Activated CD4-positive, alpha-beta T cell treated with anti-CD3 and anti-CD28 coated beads, Interleukin-2, amount 50 U/mL, for 1 hour (primary cell): ENCODE measurements at regions not wholly inside any gene's neighbourhood (a gene's known extent, or its start where the extent isn't known, plus 50 kb on each side); places are given as distances from the start of the nearest gene placed in this dataset.
"Not testable (repeated sequence)": the region's sequence is repeated elsewhere in the genome, so short reads cannot be mapped to it uniquely, and the experiment has no call there.

Experiments
- DNase-seq: peaks from one replicate; pipeline ENCODE4 v3.0.0-alpha.2; 2020

DNA sequence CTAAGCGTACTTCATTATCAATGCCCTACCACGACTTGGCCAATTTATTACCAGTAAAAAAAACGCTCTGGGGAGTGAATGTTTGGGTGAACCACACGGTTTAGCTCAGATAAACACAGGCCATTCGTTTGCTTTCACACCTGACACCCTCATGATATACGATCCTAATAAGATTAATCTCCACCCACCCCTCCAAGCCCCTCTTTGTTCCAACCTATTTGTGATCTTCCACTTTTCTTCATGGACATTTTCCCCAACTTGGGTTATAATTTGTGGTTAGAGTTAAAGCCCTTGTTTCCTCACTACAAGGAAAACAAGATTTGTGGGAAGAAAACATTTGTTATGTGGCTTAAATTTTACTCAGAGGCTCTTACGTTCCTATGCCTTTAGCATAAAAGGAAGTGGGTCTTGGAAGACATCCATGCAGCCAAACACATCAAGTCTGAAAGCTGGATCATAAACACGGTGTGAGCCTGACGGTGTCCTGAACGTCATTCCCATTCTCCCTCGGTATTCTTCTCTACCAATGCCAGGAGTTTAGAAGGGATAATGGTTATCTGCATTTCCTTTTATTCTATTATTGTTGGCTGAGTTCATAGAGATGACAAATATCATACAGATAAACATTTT is 518.9 kb downstream of the NR2F2 start:
- no peak for DNase-seq

DNA sequence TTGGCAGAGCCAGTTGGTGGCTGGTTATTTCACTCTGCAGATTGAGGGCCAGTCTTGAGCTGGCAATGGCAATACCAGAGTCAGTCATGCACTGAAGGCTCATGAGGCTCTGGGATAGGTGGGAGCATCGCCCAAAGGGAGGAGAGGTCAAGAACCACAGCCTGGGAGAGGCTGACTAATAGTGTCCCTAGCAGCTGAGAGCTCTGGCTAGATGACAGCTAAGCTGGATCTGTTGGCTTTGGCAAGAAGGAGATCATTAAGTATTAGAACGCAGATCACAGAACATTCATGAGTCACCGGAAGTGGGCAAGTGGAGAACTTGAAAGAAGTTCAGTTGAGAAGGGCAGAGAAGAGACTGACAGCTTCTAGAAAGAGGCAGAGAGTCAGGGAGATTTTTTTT is 521.1 kb downstream of the NR2F2 start:
- no peak for DNase-seq

DNA sequence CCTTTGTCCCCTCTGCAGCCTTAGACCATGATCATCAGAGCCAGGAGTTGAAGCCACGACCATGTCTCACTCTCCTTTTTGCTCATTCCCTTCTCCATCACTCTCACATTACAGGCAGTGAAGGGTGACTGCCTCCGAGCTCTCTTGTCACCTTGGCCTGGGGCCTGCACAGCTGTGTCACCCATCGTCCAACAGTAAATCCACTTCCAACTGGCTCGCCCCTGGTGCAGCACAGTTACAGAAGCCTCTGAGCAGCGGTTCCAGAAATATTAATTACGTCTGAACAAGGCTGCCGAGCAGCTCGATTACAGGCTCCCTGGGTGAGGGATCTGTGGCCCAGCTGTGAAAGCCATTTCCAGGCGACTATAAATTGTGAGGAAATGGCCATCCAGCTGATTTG is 528.2 kb downstream of the NR2F2 start:
- no peak for DNase-seq

DNA sequence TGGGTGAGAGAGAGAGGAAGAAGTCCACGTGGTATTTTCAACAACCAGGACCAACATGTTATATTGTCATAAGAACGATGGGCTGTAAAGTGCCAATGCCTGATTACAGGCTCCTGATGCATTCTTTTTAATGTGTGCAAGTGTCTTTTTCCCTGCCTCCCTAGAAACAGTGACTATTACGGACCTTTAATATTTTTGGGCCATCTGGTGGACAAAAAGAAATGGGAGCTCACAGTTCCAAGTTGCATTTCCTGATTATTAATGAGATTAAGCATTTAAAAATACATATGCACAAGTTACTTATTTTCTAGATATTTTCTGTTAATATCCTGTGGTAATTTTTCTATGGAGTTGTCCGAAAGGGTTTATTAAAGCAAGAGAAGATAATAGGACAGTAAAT is 530.2 kb downstream of the NR2F2 start:
- no peak for DNase-seq

DNA sequence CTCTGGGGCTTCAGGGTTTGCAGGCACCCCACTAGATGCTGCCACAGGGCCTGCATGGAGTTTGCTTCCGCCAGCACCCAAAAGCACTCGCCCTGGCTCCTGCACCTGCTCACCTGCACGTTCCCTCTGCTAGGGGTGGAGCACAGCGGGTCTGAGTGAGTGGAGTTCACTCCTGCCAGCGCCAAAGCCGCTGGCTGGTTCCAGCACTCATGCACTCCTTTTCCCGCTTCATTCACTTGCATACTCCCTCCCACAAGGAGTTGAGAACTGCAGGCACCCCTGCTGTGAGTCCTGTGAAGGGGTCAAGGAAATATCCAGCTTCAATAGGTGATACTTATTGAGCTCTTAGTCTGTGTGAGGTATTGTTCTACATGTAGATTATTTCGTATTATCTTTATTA is 537.5 kb downstream of the NR2F2 start:
- no peak for DNase-seq

DNA sequence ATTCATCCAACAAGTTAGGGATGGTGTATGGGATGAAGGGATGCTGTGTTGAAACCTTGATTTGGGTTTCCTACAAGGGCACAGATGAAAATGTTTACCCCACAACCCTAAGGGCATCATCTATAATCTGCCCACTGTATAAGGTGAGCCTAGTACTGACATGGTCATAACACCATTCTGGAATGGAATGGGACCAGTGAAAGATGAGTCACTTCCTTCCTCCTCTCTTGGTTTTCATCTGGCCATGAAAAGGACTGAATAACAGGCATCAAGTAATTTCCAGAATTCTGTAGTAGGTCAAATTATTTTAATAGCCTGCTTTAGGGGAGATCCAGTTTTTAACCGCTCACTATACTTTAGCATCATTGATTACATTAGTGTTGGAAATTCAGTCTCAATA is 538.6 kb downstream of the NR2F2 start:
- DNase-seq = no peak

DNA sequence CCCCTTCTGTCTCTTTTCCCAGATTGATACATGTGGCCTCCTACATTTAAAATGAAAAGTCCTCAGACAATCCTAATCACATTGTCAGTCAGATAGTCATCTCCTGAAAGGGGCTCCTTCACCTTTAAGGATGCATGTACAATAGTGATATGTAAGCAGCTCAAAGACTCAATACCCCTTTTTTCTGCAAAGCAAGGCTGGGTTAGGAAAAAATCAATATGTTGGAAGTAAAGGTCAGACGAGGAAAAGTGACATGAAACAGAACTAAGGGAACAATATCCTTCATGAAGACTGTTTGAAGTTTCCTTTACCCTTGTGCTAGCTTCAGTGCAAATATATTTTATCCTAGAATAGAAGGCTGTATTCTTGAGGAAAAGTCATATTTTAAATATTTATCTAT is 539.3 kb downstream of the NR2F2 start:
- DNase-seq = no peak

DNA sequence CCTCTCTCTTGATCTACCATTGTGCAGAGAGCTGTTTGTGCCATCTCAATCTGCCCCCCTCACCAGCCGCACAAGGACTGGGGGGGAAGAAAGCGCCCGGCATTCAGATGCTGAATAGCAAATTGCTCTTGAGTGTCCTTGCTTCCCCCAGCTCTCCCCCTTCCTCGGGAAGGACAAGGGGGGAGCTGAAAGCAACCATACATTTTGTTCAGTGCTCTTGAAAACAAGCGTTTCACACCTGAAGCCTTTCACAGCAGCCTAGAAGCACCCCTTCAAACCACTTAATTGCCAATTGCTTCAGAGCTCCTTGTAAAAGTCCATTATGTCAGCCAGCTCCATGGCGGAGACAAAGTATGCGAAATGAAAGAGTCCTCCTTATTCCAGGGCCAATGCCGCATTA is 540.1 kb downstream of the NR2F2 start:
- DNase-seq = no peak

DNA sequence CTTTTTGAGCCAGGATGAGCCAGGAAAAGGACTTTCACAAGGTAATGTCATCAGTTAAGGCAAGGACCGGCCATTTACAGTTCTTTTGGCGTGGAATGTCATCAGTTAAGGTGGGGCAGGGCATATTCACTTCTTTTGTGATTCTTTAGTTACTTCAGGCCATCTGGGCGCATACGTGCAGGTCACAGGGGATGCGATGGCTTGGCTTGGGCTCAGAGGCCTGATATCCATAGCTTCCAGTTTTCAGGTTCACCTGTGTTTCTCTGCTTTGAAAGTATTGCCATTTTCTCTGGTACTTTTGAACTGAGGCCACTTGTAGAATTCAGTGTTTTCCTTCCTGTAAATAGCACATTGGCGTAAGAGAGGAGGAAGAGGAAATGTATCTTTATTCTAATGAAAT is 546.9 kb downstream of the NR2F2 start:
- not testable (repeated sequence) for DNase-seq

DNA sequence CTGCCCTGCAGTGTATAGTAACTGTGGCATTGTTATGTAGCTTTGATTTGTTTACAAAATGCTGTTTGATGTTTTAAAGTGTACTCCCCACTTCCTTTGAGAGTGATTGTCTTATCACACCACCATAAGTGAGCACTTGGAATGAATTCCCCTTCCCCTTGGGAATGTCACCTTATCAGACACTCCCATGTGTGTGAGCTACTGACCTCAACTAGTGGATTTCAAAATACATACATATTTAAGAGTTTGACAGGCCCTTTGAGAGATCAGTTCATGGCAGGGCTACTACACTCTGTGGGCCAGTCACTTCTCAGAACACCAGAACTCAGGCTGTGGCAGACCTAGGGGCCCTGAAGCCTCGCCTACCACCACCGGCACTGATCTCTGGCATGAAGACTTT is 547.6 kb downstream of the NR2F2 start:
- DNase-seq = no peak

DNA sequence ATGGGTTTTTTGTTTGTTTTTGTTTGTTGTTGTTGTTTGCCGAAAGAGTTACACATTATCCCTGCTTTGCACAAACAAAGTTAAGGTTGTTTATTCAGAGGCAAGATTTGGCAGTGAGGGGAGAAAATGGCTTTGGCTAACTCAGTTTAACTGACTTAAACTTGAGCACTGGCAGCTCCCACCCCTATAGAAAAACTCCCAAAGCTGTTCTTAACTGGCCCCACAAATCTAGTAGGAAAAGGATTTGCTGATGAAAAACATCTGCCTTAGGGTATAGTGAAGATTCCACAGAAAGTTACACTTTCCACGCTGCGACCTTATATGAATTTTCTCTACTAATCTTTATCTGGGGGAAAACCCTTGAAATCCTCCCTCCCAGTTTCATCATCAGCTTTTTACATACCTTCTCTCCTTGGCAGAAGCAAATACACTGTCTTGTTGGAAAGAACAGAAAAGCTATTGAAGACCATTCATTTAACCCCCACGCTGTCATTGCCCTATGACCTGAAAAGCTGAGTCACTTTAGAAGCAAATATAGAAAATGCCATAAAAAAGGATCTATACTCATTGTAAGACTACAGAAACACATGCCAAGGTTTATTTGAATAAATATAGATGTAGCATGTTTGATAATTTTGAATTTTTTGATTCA is 551.7 kb downstream of the NR2F2 start:
- DNase-seq = no peak

DNA sequence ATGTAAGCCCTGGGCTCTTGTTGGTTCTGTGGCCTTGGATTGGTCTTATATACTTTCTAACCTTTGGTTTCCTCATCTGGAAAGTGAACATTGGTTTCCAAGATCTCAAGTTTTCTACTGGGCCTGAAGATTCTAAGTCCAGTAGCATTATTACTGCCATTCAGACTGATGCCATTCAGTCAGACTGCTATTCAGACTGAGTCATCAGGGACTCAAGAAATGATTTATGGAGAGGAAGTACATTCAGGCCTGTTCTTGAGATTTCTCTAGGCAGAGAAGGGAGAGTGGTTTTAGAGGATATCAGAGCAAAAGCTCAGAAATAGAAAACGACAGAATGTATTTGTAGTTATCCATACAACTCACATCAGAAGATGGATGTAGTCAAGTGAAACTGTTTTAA is 557.2 kb downstream of the NR2F2 start:
- DNase-seq = no peak

DNA sequence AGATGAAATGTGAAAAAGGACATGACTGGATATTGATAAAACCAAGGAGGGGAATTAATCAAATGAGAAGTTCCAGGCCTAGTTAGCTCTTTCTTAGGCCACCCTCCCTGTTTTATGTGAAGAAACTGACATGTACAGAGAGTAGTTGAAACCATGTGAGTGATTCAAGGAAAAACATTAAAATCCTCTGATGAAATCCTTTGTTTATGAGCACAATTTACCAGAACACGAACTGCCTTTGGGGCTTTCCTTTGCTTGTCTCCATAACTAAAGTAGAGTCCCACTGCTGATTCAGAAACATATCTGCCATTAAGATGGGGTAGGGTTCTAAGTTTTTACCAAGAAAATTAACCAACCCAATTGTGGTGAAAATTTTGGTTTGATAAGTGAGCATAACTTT is 558.3 kb downstream of the NR2F2 start:
- no peak for DNase-seq

DNA sequence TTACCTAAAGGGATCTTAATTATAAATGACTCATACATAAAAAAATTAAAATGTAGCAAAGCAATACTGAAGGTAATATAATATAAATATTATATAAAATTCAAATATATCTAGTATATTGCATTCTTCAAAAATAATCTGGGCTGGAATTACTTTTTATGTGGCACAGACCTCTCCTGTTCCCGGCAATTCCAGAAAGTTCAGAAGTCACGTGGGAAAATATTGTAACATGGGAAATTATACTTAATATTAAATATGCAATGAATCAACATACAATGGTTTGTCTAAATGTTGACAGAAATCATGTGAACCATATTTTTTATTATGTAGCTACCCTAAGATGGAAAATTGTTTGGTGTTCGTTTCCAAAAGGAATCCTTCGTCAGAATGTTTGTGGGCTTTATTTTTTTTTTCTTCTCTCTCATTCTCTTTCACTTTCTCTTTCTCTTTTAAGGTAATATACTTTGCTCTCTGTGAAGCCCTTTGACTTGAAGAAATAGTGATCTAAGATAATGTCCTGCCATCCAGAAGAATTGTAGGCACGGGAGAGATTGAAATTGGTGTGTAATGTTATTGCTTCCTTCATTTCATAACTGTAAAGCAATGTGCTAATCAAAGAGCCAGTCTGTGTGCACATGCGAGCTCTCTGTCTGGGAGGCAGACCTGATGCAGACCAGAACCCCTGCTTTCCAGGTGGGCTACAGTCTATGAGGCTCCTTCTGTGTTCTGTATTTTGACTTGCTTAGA is 559.4 kb downstream of the NR2F2 start:
- no peak for DNase-seq

DNA sequence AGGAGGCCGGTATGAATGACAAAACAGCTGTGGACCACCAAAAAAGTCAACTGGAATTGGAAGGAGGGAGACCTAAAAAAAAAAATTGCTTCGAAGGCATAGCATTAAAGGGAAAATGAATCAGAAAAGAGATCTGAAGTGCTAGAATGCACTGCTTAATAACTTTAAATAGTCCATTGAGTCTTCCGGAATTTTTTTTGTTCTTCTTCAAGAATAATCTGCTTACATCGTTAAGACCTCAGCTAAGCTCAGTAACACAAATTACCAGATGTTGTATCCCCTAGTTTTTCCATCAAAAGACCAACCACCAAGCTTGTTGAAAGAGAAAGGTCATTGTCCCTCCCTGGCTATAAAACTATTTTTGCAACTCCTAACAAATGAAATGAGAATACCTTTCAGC is 560.5 kb downstream of the NR2F2 start:
- DNase-seq = no peak

DNA sequence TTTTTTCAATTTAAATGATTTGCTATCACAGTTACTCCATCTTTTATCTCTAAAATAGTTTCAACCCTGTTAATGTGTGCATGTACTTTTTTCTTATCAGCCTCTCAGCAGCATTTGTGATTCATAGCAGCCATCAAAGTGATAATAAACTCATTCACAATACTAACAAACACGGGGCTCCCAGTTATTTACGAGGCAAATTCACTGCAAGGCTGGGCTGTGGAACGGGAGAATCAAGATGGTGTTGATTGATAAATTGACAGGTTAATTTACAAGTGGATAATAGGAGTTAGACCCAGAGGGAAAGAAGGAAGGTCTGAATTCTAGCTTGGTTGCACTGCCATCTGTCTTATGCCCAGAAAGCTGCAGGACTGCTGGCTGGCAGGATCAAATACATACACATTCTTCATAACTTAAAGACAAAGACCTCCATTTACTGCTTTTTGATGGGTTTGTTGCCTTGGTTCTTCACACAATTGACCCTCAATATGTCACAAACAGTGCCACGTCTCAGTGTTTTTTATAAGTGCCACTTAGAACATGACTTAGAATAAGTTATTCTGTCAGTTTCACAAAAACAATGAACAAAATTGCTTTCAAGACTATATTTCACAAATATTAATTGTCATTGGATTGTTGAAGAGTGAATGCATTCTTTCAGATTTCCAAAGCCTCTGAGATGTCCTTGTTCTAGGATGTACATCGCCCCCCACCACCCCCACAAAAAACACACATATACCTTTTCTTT is 562.8 kb downstream of the NR2F2 start:
- DNase-seq = no peak

DNA sequence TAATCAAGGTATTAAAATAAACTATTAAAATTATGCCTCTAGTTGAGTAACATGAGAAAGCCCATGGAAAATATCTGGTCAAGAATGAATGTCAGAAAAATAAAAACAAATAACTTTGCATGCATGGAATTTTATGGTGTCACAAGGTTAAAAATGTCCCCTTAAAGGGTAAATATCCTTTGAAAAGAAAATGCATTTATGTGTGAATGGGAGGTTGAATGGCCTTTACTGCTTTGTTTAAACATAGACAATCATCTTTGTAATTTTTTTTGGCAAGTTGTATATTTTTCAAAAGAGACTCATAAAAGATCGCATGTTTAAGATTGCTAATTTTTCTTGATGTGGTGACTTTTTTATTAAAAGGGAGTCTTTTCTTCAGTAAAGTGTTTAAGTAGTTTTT is 564.2 kb downstream of the NR2F2 start:
- DNase-seq = no peak

DNA sequence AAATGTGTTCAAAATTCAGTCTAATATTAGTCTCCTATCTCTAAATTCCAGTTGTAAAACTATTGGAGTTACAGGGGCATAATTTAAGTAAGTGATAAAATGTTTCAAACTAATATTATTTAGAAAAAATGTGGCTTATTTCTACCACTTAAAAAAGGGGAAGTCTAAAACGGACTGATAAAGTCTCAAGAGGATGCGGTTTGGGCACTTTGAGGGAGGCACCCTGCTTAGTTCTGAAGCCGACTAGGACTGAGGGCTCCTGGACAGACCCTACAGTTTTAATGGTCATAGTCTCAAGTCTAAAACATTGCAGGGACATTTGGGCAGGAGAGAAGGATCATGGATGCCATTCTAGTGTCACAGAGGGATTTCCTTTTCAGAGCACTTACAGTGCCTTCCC is 566.3 kb downstream of the NR2F2 start:
- no peak for DNase-seq

DNA sequence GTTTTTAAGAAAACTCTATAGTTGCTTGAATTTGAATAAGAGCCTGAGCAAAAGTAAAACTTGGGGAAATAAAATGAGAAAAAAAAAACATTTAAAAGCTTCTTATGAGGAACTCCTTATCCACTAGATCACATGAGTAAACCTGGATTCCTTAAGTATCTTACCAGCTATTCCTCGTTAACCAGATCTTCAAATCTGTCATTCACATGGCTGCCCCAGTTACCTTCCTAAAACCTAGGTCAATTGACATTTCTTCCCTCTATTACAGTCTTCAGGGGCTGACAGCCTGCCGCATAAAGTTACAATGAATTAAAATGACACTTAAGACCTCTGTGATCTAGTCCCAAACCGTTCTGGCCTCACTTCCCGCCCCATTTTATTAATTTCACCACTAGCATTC is 583.6 kb downstream of the NR2F2 start:
- no peak for DNase-seq

DNA sequence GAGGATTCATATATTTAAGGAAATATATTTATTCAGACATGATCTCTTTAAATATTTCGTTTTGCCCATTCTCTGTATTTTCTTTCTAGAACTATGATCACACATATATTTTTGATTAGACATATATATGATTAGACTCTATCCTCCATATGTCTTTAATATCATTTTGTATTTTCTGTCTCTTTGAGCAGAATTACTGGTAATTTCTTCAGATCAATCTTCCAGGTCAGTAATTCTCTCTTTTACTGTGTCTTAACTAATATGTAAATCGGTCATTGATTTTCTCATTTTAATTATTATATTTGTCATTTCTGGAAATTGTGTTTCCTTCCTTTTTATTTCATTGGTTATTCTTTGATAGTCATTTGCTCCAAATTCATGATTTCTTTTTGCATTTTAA is 586.2 kb downstream of the NR2F2 start:
- no peak for DNase-seq

DNA sequence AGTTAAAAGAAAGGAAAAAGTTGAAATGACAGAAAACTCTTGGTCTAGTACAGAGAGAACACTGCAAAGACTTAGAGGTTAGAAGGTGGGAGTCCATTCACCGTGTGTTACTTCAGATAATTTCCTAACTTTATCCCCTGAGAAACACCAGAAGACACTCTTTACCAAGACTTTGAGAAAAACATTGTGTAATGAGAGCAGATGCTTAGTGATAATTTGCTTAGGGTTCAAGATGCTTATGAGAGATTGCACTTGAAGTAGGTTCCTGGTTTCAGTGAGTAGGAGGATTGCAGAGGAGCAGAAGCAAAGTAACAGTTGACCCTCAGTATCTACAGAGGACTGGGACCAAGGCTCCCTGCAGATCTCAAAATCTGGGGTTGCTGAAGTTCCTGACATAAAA is 594.1 kb downstream of the NR2F2 start:
- DNase-seq = no peak

DNA sequence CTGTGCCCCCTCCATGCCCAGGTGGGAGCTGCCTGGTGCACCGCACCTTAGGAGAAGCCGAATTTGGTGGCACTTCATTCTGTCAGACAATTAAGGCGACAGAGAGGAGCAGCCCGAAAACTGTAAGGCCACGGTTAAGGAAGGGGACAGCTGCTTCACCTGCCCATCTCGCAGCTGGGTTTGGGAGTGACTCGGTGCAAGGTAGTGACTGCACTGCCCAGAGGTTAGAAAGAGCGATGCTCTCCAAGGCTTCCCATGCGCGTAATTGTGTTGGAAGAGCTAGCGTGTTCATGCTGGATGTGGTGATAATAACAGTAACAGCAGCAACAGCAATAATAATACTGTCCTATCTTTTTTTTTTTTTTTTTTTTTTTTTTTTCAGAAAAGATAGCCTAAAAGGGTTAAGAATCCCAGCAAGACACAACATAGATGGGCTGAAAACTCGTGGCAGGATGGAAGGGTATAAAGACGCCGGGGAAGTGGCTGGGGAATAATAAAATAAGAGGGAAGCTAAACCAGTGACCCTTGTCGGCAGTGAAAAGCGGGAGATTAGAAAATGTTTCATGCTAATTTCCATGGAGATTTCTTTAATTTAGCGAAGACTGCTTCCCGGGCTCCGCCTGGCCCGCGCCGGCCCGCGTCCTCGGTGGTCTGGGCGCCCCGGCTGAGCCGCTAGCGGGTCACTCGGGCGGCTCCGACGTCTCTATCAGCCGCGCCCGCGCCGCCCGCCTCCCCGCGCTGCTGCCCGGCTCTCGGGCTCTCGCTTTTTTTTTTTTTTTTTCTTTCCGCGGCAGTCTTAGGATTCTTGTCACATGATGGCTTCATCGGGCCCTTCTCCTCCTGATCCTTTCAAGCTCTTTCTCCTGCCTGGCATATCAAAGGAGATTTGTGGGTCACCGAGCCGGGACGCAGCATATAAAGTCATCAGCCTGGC is 617.1 kb downstream of the NR2F2 start:
- DNase-seq = no peak

DNA sequence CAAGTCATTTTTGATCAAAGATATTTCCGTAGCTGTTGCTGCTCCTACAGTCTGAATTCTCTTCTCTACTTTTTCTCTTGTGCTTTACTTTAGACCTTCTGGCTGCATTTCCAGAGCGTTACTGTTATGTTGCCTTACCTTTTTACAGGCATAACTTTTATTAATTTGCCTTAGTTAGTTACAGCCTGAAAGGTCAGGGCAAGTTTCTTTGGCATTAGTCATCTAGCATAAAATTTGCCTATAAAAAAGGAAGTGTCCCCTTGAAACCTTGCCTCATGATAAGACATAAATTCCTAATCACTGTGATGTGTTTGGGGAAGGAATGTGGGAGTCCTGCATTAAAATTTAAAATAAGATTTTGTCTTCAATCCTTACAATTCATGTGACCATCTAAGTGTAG is 618.5 kb downstream of the NR2F2 start:
- DNase-seq = no peak
